ENCODE measurements at regions not wholly inside any gene's neighbourhood (a gene's known extent, or its start where the extent isn't known, plus 50 kb on each side); places are given as distances from the start of the nearest gene placed in this dataset.

- TF ChIP-seq CTCF (IDR thresholded peaks at IDR 0.05): no peak
- TF ChIP-seq POLR2A (IDR thresholded peaks at IDR 0.05): no peak
Measured at GRCh38 chr5:154598021-154598420, 120.0 kb upstream of the HAND1 start.

All from esophagus squamous epithelium (tissue), 4 donors.